Iris pigment epithelial cell (primary cell): ENCODE measurements at regions not wholly inside any gene's neighbourhood (a gene's known extent, or its start where the extent isn't known, plus 50 kb on each side); places are given as distances from the start of the nearest gene placed in this dataset.
"Not testable (repeated sequence)": the region's sequence is repeated elsewhere in the genome, so short reads cannot be mapped to it uniquely, and the experiment has no call there.

Source experiments
- DNase-seq: peaks from one replicate; pipeline ENCODE4 v3.0.0-alpha.2; 2011; ENCODE audit warnings: low read depth

DNA sequence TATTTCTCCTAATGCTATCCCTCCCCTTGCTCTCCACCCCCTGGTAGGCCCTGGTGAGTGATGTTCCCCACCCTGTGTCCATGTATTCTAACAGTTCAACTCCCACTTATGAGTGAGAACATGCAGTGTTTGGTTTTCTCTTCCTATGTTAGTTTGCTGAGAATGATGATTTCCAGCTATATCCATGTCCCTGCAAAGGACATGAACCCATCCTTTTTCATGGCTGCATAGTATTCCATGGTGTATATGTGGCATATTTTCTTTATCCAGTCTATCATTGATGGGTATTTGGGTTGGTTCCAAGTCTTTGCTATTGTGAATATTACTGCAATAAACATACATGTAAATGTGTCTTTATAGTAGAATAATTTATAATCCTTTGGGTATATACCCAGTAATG is 540.3 kb downstream of the TMTC2 start:
- DNase-seq, result not testable (repeated sequence)

- no peak for DNase-seq
Measured at GRCh38 chr12:83225806-83226205, 539.1 kb downstream of the TMTC2 start.

DNA sequence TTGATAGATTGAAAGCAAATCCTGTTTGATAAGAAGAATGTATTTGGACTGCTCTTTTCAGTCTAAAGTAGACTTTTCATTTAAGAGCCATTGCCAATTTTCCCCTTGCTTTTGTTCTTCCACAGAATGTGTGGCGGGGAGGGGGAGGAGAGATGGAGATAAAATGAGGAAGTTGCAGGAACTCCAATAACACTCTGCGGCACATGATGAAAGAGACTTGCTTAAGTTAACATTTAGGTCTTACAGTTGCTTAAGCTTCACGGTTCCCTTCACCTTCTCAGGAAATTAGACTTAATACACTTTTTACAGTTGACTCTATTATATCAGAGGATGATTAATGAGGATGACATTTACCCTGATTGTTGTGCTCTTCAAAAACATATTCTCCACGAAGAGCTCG is 537.3 kb downstream of the TMTC2 start:
- DNase-seq, result peak; percentile 1

- DNase-seq, result no peak
Measured at GRCh38 chr12:83220774-83221173, 534.1 kb downstream of the TMTC2 start.

DNA sequence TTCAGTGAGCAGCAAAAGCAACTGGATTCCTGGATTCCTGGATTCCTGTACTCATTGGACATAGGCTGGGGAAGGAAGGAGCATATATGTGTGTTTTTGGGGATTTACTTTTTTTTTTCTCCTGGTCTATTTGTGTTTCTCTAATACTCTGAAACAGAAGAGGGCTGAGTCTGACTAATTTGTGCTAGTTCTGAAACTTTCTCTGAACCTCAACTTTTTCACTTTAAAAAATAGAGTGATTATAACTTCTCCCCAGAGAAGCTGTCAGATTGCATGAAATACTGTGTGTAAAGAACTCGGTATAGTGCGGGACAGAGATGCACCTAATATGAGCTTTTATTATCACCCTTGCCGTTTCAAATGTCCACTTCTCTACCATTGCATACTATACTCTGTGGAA is 529.5 kb downstream of the TMTC2 start:
- DNase-seq, result no peak

DNA sequence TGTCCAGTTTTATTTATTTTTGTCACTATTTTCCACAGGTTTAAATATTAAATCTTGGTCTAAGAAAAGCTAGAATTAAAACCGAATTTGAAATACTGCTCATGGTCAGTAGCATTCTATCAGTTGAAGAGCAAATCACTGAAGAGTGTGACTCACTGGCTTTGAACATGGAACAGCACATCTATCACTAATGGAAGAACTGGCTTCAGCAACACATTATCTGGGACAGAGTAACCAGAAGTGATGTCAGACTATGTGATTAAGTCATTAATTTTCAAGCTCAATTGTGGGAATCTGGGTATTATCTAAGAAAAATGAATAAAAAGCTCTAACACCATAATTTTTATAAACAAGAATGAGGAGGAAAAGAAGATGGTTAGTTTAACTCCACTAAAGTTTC is 527.5 kb downstream of the TMTC2 start:
- no peak for DNase-seq

- DNase-seq, result no peak
Measured at GRCh38 chr12:83210933-83211332, 524.2 kb downstream of the TMTC2 start.

GRCh38 chr12:83199069-83199468 is 512.4 kb downstream of the TMTC2 start:
- no peak for DNase-seq

- DNase-seq, result no peak
Measured at GRCh38 chr12:83198291-83199015, 511.7 kb downstream of the TMTC2 start.

GRCh38 chr12:83197483-83197914 is 510.8 kb downstream of the TMTC2 start:
- no peak for DNase-seq

DNA sequence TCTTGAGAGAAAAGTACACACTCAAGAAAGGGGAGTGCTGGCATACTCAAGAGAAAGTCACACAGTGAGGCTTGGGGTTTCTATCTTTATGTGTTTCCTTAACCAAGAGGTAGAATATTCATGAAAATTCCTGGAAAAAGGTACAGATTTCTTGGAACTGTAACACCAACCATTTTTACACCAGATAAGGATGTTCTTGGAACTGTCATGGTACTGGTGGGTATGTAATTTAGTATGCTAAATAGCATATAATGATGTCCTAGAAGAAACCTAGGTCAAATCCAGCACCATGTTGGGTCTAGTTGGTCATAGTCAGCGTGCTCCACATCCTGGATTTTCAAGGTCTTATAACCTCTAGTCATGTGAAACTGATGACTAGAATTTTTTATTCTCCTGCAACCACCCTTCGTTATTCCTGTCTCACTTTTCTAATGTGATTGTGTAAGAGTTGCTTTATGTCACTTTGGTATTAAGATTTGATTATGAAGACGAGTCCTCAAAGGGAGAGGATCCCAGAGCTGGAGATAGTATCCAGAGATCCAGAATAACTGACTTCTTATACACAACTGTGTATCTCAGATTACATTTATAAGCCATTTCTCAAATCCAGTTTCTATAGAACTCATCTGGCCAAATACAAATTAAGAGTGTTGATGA is 510.1 kb downstream of the TMTC2 start:
- no peak for DNase-seq

GRCh38 chr12:83190631-83191390 is 504.1 kb downstream of the TMTC2 start:
- DNase-seq, result no peak

GRCh38 chr12:83186419-83186818 is 499.7 kb downstream of the TMTC2 start:
- DNase-seq, result no peak

DNA sequence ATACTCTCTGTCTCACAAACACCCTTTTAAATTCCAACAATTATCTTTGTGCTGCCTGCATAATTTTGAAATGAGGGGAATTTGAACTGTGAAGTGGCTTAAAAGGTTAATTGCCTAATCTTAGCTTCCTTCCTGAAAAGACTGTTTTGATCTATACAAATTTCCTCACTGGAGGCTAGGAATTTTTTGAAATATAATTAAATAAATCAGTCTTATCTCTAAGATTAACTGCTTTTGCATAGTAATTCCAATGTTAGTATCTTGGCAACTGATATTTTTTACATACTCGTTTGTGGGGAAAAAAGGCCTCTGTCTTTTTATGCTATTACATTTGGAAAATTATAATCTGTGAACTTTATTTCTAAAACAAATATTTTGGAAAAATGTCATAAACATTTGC is 498.5 kb downstream of the TMTC2 start:
- no peak for DNase-seq
